T47D (cell line): ENCODE measurements at regions not wholly inside any gene's neighbourhood (a gene's known extent, or its start where the extent isn't known, plus 50 kb on each side); places are given as distances from the start of the nearest gene placed in this dataset.

ENCODE experiments used
- DNase-seq, 2 experiments: peaks; one replicate each; pipeline versions ENCODE4 v3.0.0 to v3.0.0-alpha.2; 2011 to 2012; ENCODE audit warnings: low read depth in 1 of 2, low spot score in 1 of 2
- JUND ChIP-seq: IDR thresholded peaks from 2 replicates; pipeline ENCODE4 v1.6.1; 2012; ENCODE audit warnings: low read depth
- in situ Hi-C: cut with HindIII; loops from 2 replicates; pipeline ENCODE4 v1.10.0; 2016; ENCODE audit warnings: low sequenced_read_pairs, low pct_unique_long_range_greater_than_20kb

GRCh38 chr11:69348414-69349235, 54.7 kb downstream of the MYEOV start:
- no peak for DNase-seq
- in situ Hi-C loops: no loop called here
- TF ChIP-seq JUND: no peak

- TF ChIP-seq JUND: no peak
- in situ Hi-C loops: no loop called here
- no peak for DNase-seq
Observed at GRCh38 chr11:69350040-69350439, 56.1 kb downstream of the MYEOV start.

DNA sequence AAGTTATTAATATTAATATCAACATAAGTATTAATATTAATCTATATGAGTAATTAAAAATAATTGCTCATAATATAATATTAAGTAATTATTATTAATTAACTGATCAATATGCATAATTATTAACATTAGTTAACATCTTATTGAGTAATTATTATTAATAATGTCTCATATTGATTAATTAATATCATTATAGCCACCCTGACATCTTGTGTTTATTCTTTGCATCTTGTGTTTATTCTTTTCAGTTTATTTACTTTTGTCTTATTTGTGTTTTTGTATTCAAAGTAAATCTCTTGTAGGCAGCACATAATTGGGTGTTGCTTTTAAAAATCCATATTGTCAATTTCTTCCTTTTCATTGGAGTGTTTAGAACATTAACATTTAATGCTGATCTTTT, 56.6 kb downstream of the MYEOV start:
- DNase-seq: no peak
- no peak for TF ChIP-seq JUND
- in situ Hi-C loops: no loop called here

GRCh38 chr11:69351460-69351859, 57.5 kb downstream of the MYEOV start:
- TF ChIP-seq JUND: no peak
- in situ Hi-C loops: no loop called here
- no peak for DNase-seq

- DNase-seq: no peak
- TF ChIP-seq JUND: no peak
- in situ Hi-C loops: no loop called here
Observed at GRCh38 chr11:69352166-69352565, 58.2 kb downstream of the MYEOV start.

GRCh38 chr11:69352715-69353319, 58.9 kb downstream of the MYEOV start:
- in situ Hi-C loops: no loop called here
- TF ChIP-seq JUND: no peak
- DNase-seq: no peak

DNA sequence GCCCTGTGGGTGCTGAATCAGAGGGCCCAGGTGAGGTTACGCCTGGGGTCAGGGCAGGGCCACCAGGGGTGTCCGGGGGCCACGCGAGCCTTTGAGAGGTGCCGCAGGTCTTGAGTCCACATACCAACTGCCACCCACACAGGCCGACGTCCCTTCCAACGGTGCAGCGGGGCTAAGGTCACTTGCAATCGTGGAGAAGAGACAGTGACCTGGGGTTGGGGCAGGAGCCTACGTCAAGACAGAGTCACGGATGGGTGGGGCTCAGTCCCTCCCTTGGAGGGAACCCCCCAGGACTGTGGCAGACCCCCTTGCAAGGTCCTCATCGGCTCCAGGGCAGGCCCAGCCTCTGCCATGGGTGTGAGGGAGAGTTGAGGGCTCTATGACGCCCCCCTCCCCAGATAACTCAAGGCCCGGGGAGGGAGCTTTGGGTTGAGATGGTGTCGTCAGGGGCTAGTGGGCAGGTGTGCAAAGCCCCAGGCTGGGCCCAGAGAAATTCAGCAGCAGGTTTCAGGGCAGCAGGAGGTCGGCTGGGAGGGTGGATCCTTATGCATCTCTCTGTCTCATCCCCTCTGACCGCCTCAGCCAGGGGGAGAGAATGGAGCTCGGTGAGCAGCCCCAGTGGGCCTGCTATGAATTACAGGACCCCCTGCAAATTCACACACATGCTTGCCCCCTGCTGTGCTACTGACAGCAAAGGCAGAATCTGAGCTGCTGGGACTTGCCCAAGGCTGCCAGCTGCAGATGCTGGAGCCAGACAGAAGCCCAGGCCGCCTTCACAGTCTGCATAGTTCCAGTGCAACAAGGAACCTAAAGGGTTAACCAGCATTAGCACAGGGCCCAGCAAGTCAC, 60.0 kb downstream of the MYEOV start:
- in situ Hi-C loops: no loop called here
- TF ChIP-seq JUND: no peak
- no peak for DNase-seq

GRCh38 chr11:69354545-69354897, 60.6 kb downstream of the MYEOV start:
- no peak for TF ChIP-seq JUND
- in situ Hi-C loops: no loop called here
- DNase-seq: no peak

DNA sequence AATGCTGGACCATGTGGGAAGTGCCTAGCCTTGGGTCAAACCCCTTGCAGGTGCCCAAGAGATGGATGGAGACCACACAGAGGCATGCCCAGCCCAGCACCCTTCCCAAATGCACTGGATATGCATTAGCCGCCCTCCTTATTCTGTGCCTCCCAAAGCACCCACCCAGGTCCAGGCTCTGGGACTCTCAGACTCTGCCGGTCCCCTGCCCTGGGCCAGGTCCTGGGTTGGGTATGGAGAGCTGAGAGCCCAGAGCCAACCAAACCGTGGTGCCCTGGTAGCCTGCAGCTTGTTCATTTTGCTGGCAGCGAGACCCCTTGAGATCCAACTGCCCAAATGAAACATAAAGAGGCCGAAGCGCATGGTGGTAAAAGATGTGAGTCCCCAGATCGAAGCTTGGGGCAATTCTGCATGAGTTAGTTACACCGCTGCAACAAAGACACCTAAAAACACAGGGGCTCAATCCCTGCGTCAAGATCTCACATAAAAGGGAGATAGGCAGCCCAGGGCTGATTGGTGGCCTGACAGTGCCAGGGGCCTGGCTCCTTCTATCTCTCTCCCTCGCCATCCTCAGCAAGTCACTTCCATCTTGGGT, 61.5 kb downstream of the MYEOV start:
- in situ Hi-C loops: no loop called here

DNA sequence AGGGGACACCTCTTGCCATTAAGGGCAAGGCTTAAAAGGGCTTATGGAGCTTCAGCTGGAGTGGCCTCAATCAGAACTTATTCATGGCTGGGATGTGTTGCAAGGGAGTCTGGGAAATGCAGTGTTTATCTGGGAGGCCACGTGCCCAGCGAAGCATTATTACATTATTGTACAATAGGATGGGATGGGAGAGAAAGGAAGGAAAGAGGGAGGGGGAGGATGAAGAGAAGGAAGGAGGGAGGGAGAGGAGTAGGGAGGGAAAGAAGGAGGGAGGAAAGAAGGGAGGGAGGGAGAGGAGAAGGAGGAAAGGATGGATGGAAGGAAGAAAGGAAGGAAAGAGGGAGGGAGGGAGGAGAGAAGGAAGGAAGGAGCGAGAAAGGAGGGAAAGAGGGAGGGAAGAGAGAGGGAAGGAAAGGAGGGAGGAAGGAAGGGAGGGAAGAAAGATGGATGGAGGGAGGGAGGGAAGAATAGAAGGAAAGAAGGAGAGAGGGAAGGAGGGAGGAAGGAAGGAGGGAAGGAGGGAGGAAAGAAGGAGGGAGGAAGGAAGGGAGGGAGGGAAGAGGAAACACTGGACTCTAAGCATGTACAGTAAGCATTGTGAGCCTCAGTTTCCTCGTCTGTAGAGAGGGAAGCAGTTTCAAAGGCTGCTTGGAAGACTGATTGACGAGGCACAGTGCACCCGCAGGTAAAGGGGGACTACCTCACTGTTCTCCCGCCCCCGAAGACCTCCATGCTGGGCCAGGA, 62.2 kb downstream of the MYEOV start:
- TF ChIP-seq JUND: no peak
- DNase-seq: no peak
- in situ Hi-C loops: no loop called here

More for the DNA sequence above, 61.5 kb downstream of the MYEOV start:
- no peak for DNase-seq
- TF ChIP-seq JUND: no peak

- TF ChIP-seq JUND: no peak
- in situ Hi-C loops: no loop called here
- DNase-seq: no peak
Observed at GRCh38 chr11:69356703-69357457, 62.9 kb downstream of the MYEOV start.
